K562 (cell line): ENCODE measurements at regions not wholly inside any gene's neighbourhood (a gene's known extent, or its start where the extent isn't known, plus 50 kb on each side); places are given as distances from the start of the nearest gene placed in this dataset.

Experiments used
- ATAC-seq: fragments of 200-7000 bp; cut with Tn5 transposase; 3 replicates; pipeline ENCODE4 v1.9.1; 2020; ENCODE audit warnings: moderate library complexity
- BruUV-seq: library from RNA; stranded (reverse); fragments of 400-500 nt; replicated peaks from 2 replicates; lab custom pipeline; 2021; lab: Mats Ljungman, UMichigan
- CTCF ChIA-PET: fragments of 300-600 bp; formaldehyde crosslinking; extraction: SDS; loops from one replicate; lab custom pipeline; 2021; ENCODE audit warnings: low intra/inter-chr PET ratio; lab: Yijun Ruan, JAX
- POLR2A ChIA-PET: fragments of 300-600, 350-650 bp; sonication (Branson Sonifier 250); formaldehyde crosslinking; extraction: SDS; loops from one replicate; lab custom pipeline; 2021; ENCODE audit warnings: antibody characterized with exemption, inconsistent platforms; lab: Yijun Ruan, JAX
- DNase-seq, 4 experiments: peaks; one replicate each; pipeline versions ENCODE4 v3.0.0 to v3.0.0-alpha.2; 2011 to 2018; ENCODE audit warnings: low spot score in 3 of 4, mixed read lengths in 3 of 4; ENCODE audit errors: extremely low read depth in 1 of 4
- FAIRE-seq: peaks from 2 replicates; lab custom pipeline; 2011; peaks lifted over from hg19 to GRCh38; lab: Jason Lieb, UNC
- H2AFZ ChIP-seq: 2 replicates; pipeline ENCODE4 v1.6.0; 2011; ENCODE audit warnings: low read depth, low read length, control low read depth, inconsistent platforms
- H3K27ac ChIP-seq: fragments of 200-600 bp; 3 replicates; pipeline ENCODE4 v1.8.0; 2011; ENCODE audit warnings: low read depth, mild to moderate bottlenecking, control low read depth, inconsistent platforms, low read length, moderate library complexity, mixed read lengths; ENCODE audit errors: extremely low read depth
- H3K27me3 ChIP-seq, 2 experiments: fragments of 300-600 bp in 1 of 2; 2 replicates in 1 of 2; 3 replicates in 1 of 2; pipeline versions ENCODE4 v1.6.0 to v1.8.0; 2011; ENCODE audit warnings: inconsistent platforms in 2 of 2, low read length in 2 of 2, mild to moderate bottlenecking in 1 of 2, mixed read lengths in 1 of 2, moderate library complexity in 1 of 2; ENCODE audit not compliant: control insufficient read depth in 2 of 2, insufficient read depth in 2 of 2
- H3K36me3 ChIP-seq: fragments of 300-600 bp; 3 replicates; pipeline ENCODE4 v1.8.0; 2011; ENCODE audit warnings: mild to moderate bottlenecking, low read length, inconsistent platforms; ENCODE audit not compliant: control insufficient read depth, insufficient read depth
- H3K4me1 ChIP-seq, 2 experiments: fragments of 200-600 bp in 1 of 2; replicated peaks in 1 of 2; 2 replicates in 1 of 2; 3 replicates in 1 of 2; pipeline versions ENCODE4 v1.5.1 to v1.8.0; 2011; ENCODE audit warnings: inconsistent platforms in 2 of 2, low read length in 2 of 2, mild to moderate bottlenecking in 1 of 2, mixed read lengths in 1 of 2, moderate library complexity in 1 of 2; ENCODE audit not compliant: control insufficient read depth in 2 of 2, insufficient read depth in 2 of 2
- H3K4me2 ChIP-seq: 2 replicates; pipeline ENCODE4 v1.6.1; 2011; ENCODE audit warnings: low read length, control low read depth, inconsistent platforms, mixed read lengths; ENCODE audit not compliant: insufficient read depth
- H3K4me3 ChIP-seq: fragments of 200-600 bp; sonication (generic), shearing (Covaris generic); 2 replicates; pipeline ENCODE4 v1.5.1; 2016; ENCODE audit warnings: control low read depth, inconsistent platforms
- H3K79me2 ChIP-seq: fragments of 200-600 bp; 3 replicates; pipeline ENCODE4 v1.8.0; 2011; ENCODE audit warnings: low read length, inconsistent platforms; ENCODE audit not compliant: control insufficient read depth, insufficient read depth
- H3K9ac ChIP-seq, 2 experiments: 2 replicates each; pipeline versions ENCODE4 v1.6.0 to v1.6.1; 2011; ENCODE audit warnings: low read depth in 2 of 2, low read length in 2 of 2, control low read depth in 1 of 2, inconsistent platforms in 1 of 2, mild to moderate bottlenecking in 1 of 2, mixed read lengths in 1 of 2; ENCODE audit not compliant: insufficient read depth in 1 of 2
- H3K9me1 ChIP-seq: one replicate; pipeline ENCODE4 v1.6.0; 2011; ENCODE audit warnings: inconsistent platforms, mild to moderate bottlenecking, low read length, moderate library complexity; ENCODE audit not compliant: control insufficient read depth, insufficient read depth
- H3K9me3 ChIP-seq: replicated peaks from 2 replicates; pipeline ENCODE4 v1.5.1; 2011; ENCODE audit warnings: low read depth, low read length, inconsistent platforms; ENCODE audit not compliant: control insufficient read depth, insufficient read depth
- H4K20me1 ChIP-seq: replicated peaks from 2 replicates; pipeline ENCODE4 v1.6.1; 2011; ENCODE audit warnings: low read length, inconsistent platforms, mixed read lengths; ENCODE audit not compliant: control insufficient read depth, insufficient read depth
- CEBPB ChIP-seq: fragments of 450-650 bp; IDR thresholded peaks from 2 replicates; pipeline ENCODE4 v1.6.1; 2016; ENCODE audit warnings: missing genetic modification characterization, missing compliant biosample characterization
- CEBPG ChIP-seq, 3 experiments: fragments of 200-800 bp in 1 of 3; sonication (Bioruptor generic) in 1 of 3; sonication (generic) in 1 of 3; formaldehyde crosslinking in 1 of 3; IDR thresholded peaks in 2 of 3; conservative IDR thresholded peaks in 1 of 3; 2 replicates each; pipeline versions ENCODE4 v1.6.1 to v1.8.0; 2016 to 2022; ENCODE audit warnings: missing compliant biosample characterization in 2 of 3, missing genetic modification characterization in 2 of 3, mild to moderate bottlenecking in 1 of 3, missing genetic modification reagents in 1 of 3
- KAT7 ChIP-seq: sonication (generic); formaldehyde crosslinking; IDR thresholded peaks from 2 replicates; pipeline ENCODE4 v1.8.0; 2022; ENCODE audit warnings: missing genetic modification reagents, mild to moderate bottlenecking, borderline replicate concordance
- MBD2 ChIP-seq: sonication (generic); IDR thresholded peaks from 2 replicates; pipeline ENCODE4 v1.6.1; 2016; ENCODE audit warnings: low read depth, borderline replicate concordance
- SMAD1 ChIP-seq: fragments of 150-350 bp; IDR thresholded peaks from 2 replicates; pipeline ENCODE4 v1.6.1; 2014; ENCODE audit warnings: low read length, low read depth; ENCODE audit not compliant: partially characterized antibody
- WGBS: fragments of 100-300 bp; shearing (Covaris generic); methylation state at CpG from one replicate; pipeline ENCODE4 v1.1.6; 2016; ENCODE audit warnings: low coverage, mixed read lengths; ENCODE audit not compliant: insufficient coverage; ENCODE audit errors: missing lambda C conversion rate; 5-methylcytosine and 5-hydroxymethylcytosine counted together
- in situ Hi-C: fragments of 300-500 bp; cut with MboI; formaldehyde crosslinking; loops from 4 replicates; pipeline ENCODE4 v1.15.0; 2018; ENCODE audit warnings: inconsistent platforms, mixed read lengths
- intact Hi-C: fragments of 100-400 bp; cut with micrococcal nuclease; formaldehyde crosslinking; loops from 2 replicates; pipeline ENCODE4 v1.14.2; 2022
- TF ChIP-seq, protein P1 (sequence below): sonication (generic); formaldehyde crosslinking; IDR thresholded peaks from 2 replicates; pipeline ENCODE4 v1.8.1; 2023; ENCODE audit warnings: missing genetic modification reagents, mild to moderate bottlenecking, borderline replicate concordance
- TF ChIP-seq, protein P2 (sequence below): fragments of 250-450 bp; sonication (Bioruptor Pico); IDR thresholded peaks from 2 replicates; pipeline ENCODE4 v1.4.0; 2020

DNA sequence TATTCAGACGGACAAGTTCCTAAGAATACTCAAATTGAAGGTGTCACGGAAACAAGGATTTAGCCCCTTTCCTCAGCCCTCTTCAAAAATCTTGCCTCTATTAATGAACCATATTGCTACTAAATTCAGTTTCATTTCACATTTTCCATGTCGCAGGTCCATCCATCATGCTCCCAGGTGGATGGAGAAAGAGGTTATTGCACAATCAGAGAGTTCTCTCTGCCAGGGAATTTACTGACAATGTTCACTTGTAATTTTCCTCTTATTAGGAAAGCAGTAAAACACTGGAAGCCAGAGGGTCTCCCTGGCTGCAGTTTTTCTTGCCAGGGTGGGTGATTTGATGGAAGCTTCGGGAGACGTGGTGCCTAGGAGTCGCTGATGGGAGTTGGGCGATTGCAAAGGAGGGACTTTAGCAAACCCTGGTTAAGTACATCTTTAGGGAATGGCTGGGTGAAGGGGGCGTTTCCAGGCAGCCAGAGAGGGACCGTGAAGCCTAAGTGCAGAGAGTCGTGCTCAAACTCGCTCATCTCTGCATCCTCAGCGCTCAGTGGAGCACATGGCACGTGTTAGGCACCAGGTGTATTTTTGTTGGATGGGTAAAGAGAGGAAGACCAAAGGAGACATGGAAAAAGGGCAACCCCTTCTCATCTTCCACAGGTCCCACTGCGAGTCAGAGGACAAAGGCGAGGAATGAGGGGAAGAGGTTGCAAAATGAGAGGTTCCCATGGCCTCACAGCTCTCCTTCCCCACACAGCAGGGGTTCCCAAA is 321.9 kb upstream of the CDH4 start:
- Histone ChIP-seq H4K20me1 (no peaks in the 10 kb centered on the region; the same call in 1 of the 2 replicates), H3K27me3 (no peaks in the 10 kb centered on the region), H3K9me1 (no peaks in the 10 kb centered on the region), H3K27ac (no peak overlapping the region)
- no TSS peak for BruUV-seq
- in situ Hi-C loops, result no loop called here
- TF ChIP-seq, protein P1, sequence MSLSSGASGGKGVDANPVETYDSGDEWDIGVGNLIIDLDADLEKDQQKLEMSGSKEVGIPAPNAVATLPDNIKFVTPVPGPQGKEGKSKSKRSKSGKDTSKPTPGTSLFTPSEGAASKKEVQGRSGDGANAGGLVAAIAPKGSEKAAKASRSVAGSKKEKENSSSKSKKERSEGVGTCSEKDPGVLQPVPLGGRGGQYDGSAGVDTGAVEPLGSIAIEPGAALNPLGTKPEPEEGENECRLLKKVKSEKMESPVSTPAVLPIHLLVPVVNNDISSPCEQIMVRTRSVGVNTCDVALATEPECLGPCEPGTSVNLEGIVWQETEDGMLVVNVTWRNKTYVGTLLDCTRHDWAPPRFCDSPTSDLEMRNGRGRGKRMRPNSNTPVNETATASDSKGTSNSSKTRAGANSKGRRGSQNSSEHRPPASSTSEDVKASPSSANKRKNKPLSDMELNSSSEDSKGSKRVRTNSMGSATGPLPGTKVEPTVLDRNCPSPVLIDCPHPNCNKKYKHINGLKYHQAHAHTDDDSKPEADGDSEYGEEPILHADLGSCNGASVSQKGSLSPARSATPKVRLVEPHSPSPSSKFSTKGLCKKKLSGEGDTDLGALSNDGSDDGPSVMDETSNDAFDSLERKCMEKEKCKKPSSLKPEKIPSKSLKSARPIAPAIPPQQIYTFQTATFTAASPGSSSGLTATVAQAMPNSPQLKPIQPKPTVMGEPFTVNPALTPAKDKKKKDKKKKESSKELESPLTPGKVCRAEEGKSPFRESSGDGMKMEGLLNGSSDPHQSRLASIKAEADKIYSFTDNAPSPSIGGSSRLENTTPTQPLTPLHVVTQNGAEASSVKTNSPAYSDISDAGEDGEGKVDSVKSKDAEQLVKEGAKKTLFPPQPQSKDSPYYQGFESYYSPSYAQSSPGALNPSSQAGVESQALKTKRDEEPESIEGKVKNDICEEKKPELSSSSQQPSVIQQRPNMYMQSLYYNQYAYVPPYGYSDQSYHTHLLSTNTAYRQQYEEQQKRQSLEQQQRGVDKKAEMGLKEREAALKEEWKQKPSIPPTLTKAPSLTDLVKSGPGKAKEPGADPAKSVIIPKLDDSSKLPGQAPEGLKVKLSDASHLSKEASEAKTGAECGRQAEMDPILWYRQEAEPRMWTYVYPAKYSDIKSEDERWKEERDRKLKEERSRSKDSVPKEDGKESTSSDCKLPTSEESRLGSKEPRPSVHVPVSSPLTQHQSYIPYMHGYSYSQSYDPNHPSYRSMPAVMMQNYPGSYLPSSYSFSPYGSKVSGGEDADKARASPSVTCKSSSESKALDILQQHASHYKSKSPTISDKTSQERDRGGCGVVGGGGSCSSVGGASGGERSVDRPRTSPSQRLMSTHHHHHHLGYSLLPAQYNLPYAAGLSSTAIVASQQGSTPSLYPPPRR, result no peak
- TF ChIP-seq, protein P2, sequence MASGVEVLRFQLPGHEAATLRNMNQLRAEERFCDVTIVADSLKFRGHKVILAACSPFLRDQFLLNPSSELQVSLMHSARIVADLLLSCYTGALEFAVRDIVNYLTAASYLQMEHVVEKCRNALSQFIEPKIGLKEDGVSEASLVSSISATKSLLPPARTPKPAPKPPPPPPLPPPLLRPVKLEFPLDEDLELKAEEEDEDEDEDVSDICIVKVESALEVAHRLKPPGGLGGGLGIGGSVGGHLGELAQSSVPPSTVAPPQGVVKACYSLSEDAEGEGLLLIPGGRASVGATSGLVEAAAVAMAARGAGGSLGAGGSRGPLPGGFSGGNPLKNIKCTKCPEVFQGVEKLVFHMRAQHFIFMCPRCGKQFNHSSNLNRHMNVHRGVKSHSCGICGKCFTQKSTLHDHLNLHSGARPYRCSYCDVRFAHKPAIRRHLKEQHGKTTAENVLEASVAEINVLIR (CRISPR knock-in tag), result no peak
- TF ChIP-seq KAT7 (CRISPR knock-in tag), result no peak
- peak; percentile 55; the same call in 1 of the 2 replicates for TF ChIP-seq CEBPB (tag)
- no peak for TF ChIP-seq MBD2
- TF ChIP-seq CEBPG (CRISPR knock-in tag; IDR thresholded peaks at IDR 0.05), result no peak
- peak in 1 of 2 experiments; percentile 71; a peak in 2 of 4 replicates for TF ChIP-seq CEBPG (tag; conservative IDR thresholded peaks at IDR 0.05 in 1 of 2, IDR thresholded peaks at IDR 0.05 in 1 of 2)
- TF ChIP-seq SMAD1, result no peak
- TF ChIP-seq, all 486 proteins: peak for 2
- Histone ChIP-seq H3K9ac (no peak overlapping the region), H3K4me3 (no peak overlapping the region), H3K4me2 (no peak overlapping the region), H3K4me1 (no peaks in the 10 kb centered on the region), H3K36me3 (no peaks in the 10 kb centered on the region), H3K79me2 (no peaks in the 10 kb centered on the region), H2AFZ (no peak overlapping the region), H3K9me3 (no peaks in the 10 kb centered on the region)
- FAIRE-seq (no peak), ATAC-seq (no peak), DNase-seq (no peak)
- intact Hi-C loops, result no loop called here
- 0% methylated on average over 15 of the region's 15 CpGs for WGBS
- POLR2A ChIA-PET, result no interaction called here
- CTCF ChIA-PET, result no interaction called here
